Astrocyte of the spinal cord (primary cell): ENCODE measurements at regions not wholly inside any gene's neighbourhood (a gene's known extent, or its start where the extent isn't known, plus 50 kb on each side); places are given as distances from the start of the nearest gene placed in this dataset.

Experiments used
- DNase-seq: peaks from one replicate; pipeline ENCODE4 v3.0.0; 2011; ENCODE audit warnings: low read depth, low spot score
- H3K4me3 ChIP-seq: 2 replicates; pipeline ENCODE4 v1.5.1; 2011; ENCODE audit warnings: low read depth, mild to moderate bottlenecking, low read length, moderate library complexity
- in situ Hi-C: cut with HindIII; loops from 2 replicates; pipeline ENCODE4 v1.10.0; 2017; ENCODE audit warnings: low sequenced_read_pairs
- TF ChIP-seq, protein P1 (sequence below): IDR thresholded peaks from 2 replicates; pipeline ENCODE4 v1.5.1; 2012; ENCODE audit warnings: low read depth, mild to moderate bottlenecking, low read length, inconsistent platforms

DNA sequence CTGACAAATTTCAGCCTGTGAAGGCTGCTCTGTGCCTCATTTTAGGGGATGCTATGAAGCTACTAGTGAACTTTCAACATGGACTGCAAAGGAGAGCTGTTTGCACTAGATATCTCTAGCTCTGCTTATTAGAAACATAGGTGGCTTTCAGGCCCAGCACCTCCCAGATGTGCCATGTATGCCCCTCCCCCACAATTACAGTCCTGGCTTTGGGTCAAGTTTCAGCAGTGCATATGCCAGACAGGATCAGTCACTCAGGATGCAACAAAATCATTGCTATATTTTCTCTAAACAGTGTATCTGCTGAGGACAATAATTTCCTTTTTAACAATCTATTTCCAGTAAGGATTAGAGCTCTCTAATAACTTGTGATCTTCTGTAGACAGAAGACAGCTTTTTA lies 178.8 kb upstream of the STAC start:
- H3K4me3 ChIP-seq = no peak overlapping the region
- TF ChIP-seq, protein P1, sequence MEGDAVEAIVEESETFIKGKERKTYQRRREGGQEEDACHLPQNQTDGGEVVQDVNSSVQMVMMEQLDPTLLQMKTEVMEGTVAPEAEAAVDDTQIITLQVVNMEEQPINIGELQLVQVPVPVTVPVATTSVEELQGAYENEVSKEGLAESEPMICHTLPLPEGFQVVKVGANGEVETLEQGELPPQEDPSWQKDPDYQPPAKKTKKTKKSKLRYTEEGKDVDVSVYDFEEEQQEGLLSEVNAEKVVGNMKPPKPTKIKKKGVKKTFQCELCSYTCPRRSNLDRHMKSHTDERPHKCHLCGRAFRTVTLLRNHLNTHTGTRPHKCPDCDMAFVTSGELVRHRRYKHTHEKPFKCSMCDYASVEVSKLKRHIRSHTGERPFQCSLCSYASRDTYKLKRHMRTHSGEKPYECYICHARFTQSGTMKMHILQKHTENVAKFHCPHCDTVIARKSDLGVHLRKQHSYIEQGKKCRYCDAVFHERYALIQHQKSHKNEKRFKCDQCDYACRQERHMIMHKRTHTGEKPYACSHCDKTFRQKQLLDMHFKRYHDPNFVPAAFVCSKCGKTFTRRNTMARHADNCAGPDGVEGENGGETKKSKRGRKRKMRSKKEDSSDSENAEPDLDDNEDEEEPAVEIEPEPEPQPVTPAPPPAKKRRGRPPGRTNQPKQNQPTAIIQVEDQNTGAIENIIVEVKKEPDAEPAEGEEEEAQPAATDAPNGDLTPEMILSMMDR = no peak
- in situ Hi-C loops = no loop called here
- DNase-seq = no peak

DNA sequence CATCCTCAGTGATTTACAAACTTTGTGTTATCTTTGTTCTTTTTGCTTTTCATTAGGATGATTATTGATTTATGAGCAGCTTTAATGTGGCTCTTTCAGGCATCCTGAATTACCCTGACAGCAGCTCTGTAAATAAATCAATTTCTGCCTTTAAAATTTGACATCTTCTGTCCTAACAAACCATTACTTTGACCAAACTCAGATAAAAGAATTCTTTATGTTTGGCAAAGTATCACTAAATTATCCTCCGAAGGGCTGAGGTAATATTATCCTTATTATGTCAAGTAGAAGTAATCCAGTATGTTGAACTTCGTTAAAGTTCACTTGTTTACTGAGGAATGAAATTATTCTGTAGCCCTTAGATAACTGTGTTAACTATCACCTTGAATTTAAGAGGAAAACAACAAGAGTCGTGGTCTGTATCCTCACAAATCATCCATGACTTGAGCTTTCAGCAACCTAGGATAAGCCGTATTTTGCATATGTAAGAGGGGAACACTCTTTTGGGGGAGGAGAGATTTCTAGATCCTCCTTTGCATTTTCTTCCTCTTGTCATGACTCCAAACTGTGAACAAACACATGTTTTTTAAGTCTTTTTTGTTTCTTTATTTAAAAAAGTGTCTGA lies 173.2 kb upstream of the STAC start:
- TF ChIP-seq, protein P1 = no peak
- DNase-seq = no peak
- in situ Hi-C loops = no loop called here
- no peak overlapping the region for H3K4me3 ChIP-seq

DNA sequence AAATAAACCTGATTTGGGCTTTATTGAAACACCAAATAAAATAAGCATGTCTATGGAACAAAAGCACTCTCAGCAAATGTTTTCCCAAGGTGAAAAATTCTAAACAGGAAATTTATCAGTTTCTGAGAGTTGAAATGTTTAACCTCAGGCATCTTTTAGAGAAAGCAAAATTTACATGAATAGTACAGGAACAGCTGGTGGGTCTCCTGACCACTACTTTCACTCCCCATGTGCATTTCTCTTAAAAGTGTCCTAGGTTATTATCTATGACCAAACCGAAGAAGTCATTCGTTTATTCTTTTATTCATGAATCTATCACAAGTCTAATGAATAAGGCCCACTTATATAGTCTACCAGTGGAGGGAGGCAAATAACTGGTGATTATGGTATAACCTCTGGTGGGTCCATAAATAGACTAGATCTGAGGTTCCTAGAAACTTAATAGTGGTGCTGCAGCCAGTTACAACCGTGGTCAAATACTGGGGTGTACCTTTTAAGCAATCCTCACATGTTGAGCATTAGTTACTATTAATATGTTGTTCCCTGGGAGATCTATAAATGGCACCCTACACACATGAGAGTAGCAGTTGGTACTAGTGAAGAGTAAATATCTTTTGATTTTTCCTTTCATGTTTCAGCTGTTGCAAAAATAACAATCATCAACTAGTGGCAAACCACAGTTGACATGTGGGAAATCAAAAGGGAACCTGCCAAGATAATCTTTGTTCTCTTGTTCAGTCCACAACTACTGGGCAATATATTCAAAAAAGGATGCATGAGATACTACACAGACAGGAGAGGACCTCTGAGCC lies 169.3 kb upstream of the STAC start:
- in situ Hi-C loops = no loop called here
- no peak for DNase-seq
- no peak overlapping the region for H3K4me3 ChIP-seq
- TF ChIP-seq, protein P1 = no peak

DNA sequence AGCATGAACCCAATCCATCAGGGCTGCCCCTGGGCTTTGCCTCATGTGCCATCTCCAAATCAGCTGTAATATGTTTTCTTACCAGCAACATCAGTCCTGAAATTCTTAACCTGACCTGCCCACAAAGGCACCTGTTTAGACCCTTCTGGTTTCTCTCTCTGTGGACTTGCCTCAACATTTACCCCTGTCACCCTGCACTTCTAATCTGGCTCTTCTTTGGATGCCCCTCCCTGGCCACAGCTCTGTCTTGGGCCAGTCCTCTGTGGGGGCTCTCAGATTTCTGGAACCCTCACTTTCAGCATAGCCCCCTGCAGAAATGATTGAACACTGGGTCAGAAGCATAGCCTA lies 168.7 kb upstream of the STAC start:
- no peak for DNase-seq
- TF ChIP-seq, protein P1 = no peak
- in situ Hi-C loops = no loop called here
- no peak overlapping the region for H3K4me3 ChIP-seq

DNA sequence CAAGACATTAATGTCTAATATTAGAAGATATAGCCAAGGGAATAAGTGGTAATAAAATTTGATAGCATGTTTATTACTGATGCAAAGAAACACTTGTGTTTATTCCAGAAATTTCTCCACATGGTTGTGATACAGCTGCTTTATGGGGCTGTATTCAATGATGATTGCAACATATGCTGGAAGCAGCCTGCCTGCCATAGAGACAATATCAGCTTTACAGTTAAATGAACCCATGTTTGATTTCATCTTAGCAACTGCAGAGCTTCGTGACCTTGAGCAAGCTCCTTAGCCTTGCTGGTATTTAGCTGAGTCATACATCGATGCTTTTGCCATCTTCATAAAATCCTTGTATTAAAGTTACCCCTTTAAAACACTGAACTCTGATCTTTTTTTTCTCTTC lies 168.1 kb upstream of the STAC start:
- no peak overlapping the region for H3K4me3 ChIP-seq
- TF ChIP-seq, protein P1 = no peak
- DNase-seq = peak; percentile 9
- in situ Hi-C loops = no loop called here

DNA sequence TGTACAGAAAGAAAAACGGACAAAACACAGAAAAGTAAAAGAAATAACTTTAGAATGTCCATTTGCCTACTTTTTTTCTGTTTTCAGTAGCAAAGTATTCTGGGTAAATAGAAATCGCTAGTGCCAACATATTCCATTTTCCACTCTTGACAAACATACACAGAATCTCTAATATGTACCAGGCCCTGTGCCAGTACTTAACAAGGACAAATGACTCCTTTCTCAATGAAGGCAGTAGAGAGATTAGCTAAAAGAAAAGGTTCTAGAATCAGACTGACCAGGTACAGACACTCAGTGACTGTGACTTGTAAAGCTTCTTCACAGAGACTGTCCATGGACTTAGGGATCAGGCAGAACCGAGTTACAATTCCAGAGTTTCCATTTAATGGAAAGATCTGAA lies 165.8 kb upstream of the STAC start:
- TF ChIP-seq, protein P1 = no peak
- in situ Hi-C loops = no loop called here
- H3K4me3 ChIP-seq = no peak overlapping the region
- no peak for DNase-seq
